ENCODE measurements at regions not wholly inside any gene's neighbourhood (a gene's known extent, or its start where the extent isn't known, plus 50 kb on each side); places are given as distances from the start of the nearest gene placed in this dataset.

DNA sequence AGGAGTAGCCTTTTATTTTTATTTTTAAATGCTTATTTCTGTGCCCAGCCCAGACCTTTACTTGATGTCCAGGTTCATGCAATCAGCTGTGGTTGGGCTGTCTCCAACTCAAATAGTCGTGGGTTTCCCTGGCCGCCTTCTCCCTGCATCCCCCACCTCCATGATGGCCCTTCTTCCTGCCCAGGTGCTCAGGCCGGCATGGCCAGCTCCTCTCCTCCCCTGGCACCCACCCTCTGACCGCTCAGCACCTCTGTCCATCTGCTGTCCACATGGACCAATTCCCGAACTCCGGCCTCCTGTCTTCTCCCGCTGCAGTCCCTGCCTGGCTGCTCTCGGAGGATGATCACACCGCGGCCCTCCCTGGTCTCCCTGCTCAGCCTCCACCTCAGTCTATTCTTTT is 81.2 kb upstream of the SULF2 start:
- H3K36me3 ChIP-seq (ENCODE audit: control insufficient read depth in 1 of 2, insufficient read depth in 2 of 2, low read length in 2 of 2): no peaks in the 10 kb centered on the region
- no peak overlapping the region for H3K4me3 ChIP-seq (ENCODE audit: low read depth, low read length)
- no peak overlapping the region for H3K14ac ChIP-seq (ENCODE audit: low read length)
- H3K27me3 ChIP-seq (ENCODE audit: insufficient read depth, low read length): no peaks in the 10 kb centered on the region
- WGBS (ENCODE audit: extremely low coverage, insufficient coverage, insufficient read length): no CpG with 5 or more reads among the region's 10 CpGs
- no peaks in the 10 kb centered on the region for H3K79me2 ChIP-seq (ENCODE audit: control insufficient read depth, insufficient read depth, low read length, poor library complexity)
- H2AK5ac ChIP-seq (ENCODE audit: low read length): no peak overlapping the region
- H3K4me1 ChIP-seq (ENCODE audit: control insufficient read depth in 1 of 2, insufficient read depth in 2 of 2, low read length in 2 of 2): no peaks in the 10 kb centered on the region
- H3K4me2 ChIP-seq (ENCODE audit: low read length): no peak overlapping the region
- H3K9me3 ChIP-seq (ENCODE audit: insufficient read depth, low read depth, low read length): no peaks in the 10 kb centered on the region
- H2BK12ac ChIP-seq (ENCODE audit: low read length): no peak overlapping the region
- H3K79me1 ChIP-seq (ENCODE audit: low read length): no peaks in the 10 kb centered on the region
- no peak overlapping the region for H3K23ac ChIP-seq (ENCODE audit: low read length)
- no peak overlapping the region for H2BK5ac ChIP-seq (ENCODE audit: low read depth, low read length, poor library complexity)
- no peak overlapping the region for H3K18ac ChIP-seq (ENCODE audit: low read length)
- H4K12ac ChIP-seq (ENCODE audit: low read depth, low read length): no peak overlapping the region
- H3K27ac ChIP-seq (ENCODE audit: low read depth, low read length): no peak overlapping the region
- H4K8ac ChIP-seq (ENCODE audit: low read depth, low read length): no peak overlapping the region
- no peak overlapping the region for H2BK120ac ChIP-seq (ENCODE audit: insufficient read depth, low read length, poor library complexity)
- no peak for DNase-seq
- no peak overlapping the region for H3K9ac ChIP-seq (ENCODE audit: low read length)
- H3K4ac ChIP-seq (ENCODE audit: low read depth, low read length): no peak overlapping the region
- no peak overlapping the region for H4K91ac ChIP-seq (ENCODE audit: low read depth, low read length)
- H2AFZ ChIP-seq (ENCODE audit: insufficient read depth, low read length, poor library complexity): no peak overlapping the region

DNA sequence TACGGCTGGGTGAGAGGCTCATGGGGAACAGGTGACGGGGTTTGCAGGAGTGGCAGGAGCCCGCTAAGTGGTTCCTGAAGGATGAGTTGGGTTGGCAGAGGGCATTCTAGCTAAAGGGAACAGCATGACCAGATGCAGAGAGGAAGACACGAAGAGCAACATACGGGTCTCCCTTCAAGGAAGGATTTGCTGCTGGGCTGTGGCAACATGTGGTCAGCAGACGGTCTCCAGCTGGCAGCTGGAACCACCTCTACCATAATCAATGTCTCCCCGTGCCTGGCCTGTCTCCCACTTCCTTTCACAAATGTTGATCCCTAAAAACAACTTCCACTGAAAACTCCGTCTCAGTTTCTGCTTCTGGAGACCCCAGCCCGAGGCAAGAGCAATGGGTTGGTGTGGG is 80.6 kb upstream of the SULF2 start:
- H4K91ac ChIP-seq (ENCODE audit: low read depth, low read length): no peak overlapping the region
- no peak overlapping the region for H3K9ac ChIP-seq (ENCODE audit: low read length)
- H2AK5ac ChIP-seq (ENCODE audit: low read length): no peak overlapping the region
- H3K9me3 ChIP-seq (ENCODE audit: insufficient read depth, low read depth, low read length): no peaks in the 10 kb centered on the region
- H3K23ac ChIP-seq (ENCODE audit: low read length): no peak overlapping the region
- no peak overlapping the region for H4K12ac ChIP-seq (ENCODE audit: low read depth, low read length)
- no peaks in the 10 kb centered on the region for H3K79me2 ChIP-seq (ENCODE audit: control insufficient read depth, insufficient read depth, low read length, poor library complexity)
- H3K4me3 ChIP-seq (ENCODE audit: low read depth, low read length): no peak overlapping the region
- no peak overlapping the region for H2AFZ ChIP-seq (ENCODE audit: insufficient read depth, low read length, poor library complexity)
- WGBS (ENCODE audit: extremely low coverage, insufficient coverage, insufficient read length): no CpG with 5 or more reads among the region's 9 CpGs
- no peak overlapping the region for H4K8ac ChIP-seq (ENCODE audit: low read depth, low read length)
- no peak overlapping the region for H2BK5ac ChIP-seq (ENCODE audit: low read depth, low read length, poor library complexity)
- H2BK120ac ChIP-seq (ENCODE audit: insufficient read depth, low read length, poor library complexity): no peak overlapping the region
- H3K4me1 ChIP-seq (ENCODE audit: control insufficient read depth in 1 of 2, insufficient read depth in 2 of 2, low read length in 2 of 2): no peaks in the 10 kb centered on the region
- H3K4me2 ChIP-seq (ENCODE audit: low read length): no peak overlapping the region
- no peak overlapping the region for H3K4ac ChIP-seq (ENCODE audit: low read depth, low read length)
- H3K79me1 ChIP-seq (ENCODE audit: low read length): no peaks in the 10 kb centered on the region
- no peak overlapping the region for H3K18ac ChIP-seq (ENCODE audit: low read length)
- no peak overlapping the region for H3K14ac ChIP-seq (ENCODE audit: low read length)
- no peak for DNase-seq
- no peak overlapping the region for H2BK12ac ChIP-seq (ENCODE audit: low read length)
- H3K36me3 ChIP-seq (ENCODE audit: control insufficient read depth in 1 of 2, insufficient read depth in 2 of 2, low read length in 2 of 2): no peaks in the 10 kb centered on the region
- H3K27me3 ChIP-seq (ENCODE audit: insufficient read depth, low read length): no peaks in the 10 kb centered on the region
- H3K27ac ChIP-seq (ENCODE audit: low read depth, low read length): no peak overlapping the region

DNA sequence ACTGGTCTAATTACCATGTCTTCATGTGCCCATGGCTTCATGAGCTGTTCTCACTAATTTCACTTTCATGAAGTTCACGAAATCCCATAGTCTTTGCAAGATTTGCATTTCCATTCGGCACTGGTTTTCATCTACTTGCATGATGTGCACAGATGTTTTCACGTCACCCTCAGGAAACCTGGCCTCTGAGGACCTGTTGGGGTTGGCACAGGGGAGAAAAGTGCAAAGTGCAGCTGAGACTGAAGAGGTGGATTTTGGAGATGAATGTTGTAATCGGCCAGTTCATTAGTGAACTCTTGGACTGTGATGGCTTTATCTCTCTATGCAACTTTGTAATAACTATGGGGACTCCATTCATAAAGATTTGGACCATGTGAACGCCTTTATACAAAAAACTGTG is 80.2 kb upstream of the SULF2 start:
- H3K4me2 ChIP-seq (ENCODE audit: low read length): no peak overlapping the region

DNA sequence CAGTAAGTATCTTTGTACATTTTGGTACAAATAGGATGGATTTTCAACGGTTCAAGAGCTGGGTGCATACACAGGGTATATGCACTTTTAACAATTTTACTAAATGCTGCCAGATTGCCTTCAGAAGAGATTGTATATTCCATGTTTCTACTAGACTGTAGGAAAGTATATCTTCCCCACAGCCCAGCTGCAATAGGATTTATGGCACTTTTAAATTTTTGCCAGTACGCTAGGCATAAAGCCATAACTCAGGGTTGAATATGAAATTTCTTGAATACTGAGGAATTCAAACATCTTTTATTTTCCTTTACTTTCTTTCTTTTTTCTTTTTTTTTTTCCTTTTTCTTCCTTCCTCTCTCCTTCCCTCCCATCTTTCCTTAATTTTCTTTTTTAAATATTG is 78.7 kb upstream of the SULF2 start:
- Histone ChIP-seq H3K18ac (ENCODE audit: low read length) (no peak overlapping the region), H3K23ac (ENCODE audit: low read length) (no peak overlapping the region), H3K9ac (ENCODE audit: low read length) (no peak overlapping the region), H3K36me3 (ENCODE audit: control insufficient read depth in 1 of 2, insufficient read depth in 2 of 2, low read length in 2 of 2) (no peaks in the 10 kb centered on the region), H3K79me2 (ENCODE audit: control insufficient read depth, insufficient read depth, low read length, poor library complexity) (no peaks in the 10 kb centered on the region), H4K12ac (ENCODE audit: low read depth, low read length) (no peak overlapping the region), H3K4me1 (ENCODE audit: control insufficient read depth in 1 of 2, insufficient read depth in 2 of 2, low read length in 2 of 2) (no peaks in the 10 kb centered on the region), H3K27ac (ENCODE audit: low read depth, low read length) (no peak overlapping the region), H4K91ac (ENCODE audit: low read depth, low read length) (no peak overlapping the region), H3K4ac (ENCODE audit: low read depth, low read length) (no peak overlapping the region), H3K4me2 (ENCODE audit: low read length) (no peak overlapping the region), H3K14ac (ENCODE audit: low read length) (no peak overlapping the region), H2BK5ac (ENCODE audit: low read depth, low read length, poor library complexity) (no peak overlapping the region), H2BK12ac (ENCODE audit: low read length) (no peak overlapping the region), H3K4me3 (ENCODE audit: low read depth, low read length) (no peak overlapping the region), H4K8ac (ENCODE audit: low read depth, low read length) (no peak overlapping the region), H2AK5ac (ENCODE audit: low read length) (no peak overlapping the region), H3K9me3 (ENCODE audit: insufficient read depth, low read depth, low read length) (no peaks in the 10 kb centered on the region), H3K79me1 (ENCODE audit: low read length) (no peaks in the 10 kb centered on the region), H2BK120ac (ENCODE audit: insufficient read depth, low read length, poor library complexity) (no peak overlapping the region), H2AFZ (ENCODE audit: insufficient read depth, low read length, poor library complexity) (no peak overlapping the region), H3K27me3 (ENCODE audit: insufficient read depth, low read length) (no peaks in the 10 kb centered on the region)
- no CpG with 5 or more reads among the region's 2 CpGs for WGBS (ENCODE audit: extremely low coverage, insufficient coverage, insufficient read length)
- no peak for DNase-seq

More for the DNA sequence above, 80.2 kb upstream of the SULF2 start:
- Histone ChIP-seq H3K4me3 (ENCODE audit: low read depth, low read length) (no peak overlapping the region), H3K9me3 (ENCODE audit: insufficient read depth, low read depth, low read length) (no peaks in the 10 kb centered on the region), H3K27ac (ENCODE audit: low read depth, low read length) (no peak overlapping the region), H4K12ac (ENCODE audit: low read depth, low read length) (no peak overlapping the region), H3K27me3 (ENCODE audit: insufficient read depth, low read length) (no peaks in the 10 kb centered on the region), H2BK5ac (ENCODE audit: low read depth, low read length, poor library complexity) (no peak overlapping the region), H3K79me1 (ENCODE audit: low read length) (no peaks in the 10 kb centered on the region), H3K4me1 (ENCODE audit: control insufficient read depth in 1 of 2, insufficient read depth in 2 of 2, low read length in 2 of 2) (no peaks in the 10 kb centered on the region), H2AFZ (ENCODE audit: insufficient read depth, low read length, poor library complexity) (no peak overlapping the region), H3K36me3 (ENCODE audit: control insufficient read depth in 1 of 2, insufficient read depth in 2 of 2, low read length in 2 of 2) (no peaks in the 10 kb centered on the region), H2BK12ac (ENCODE audit: low read length) (no peak overlapping the region), H4K91ac (ENCODE audit: low read depth, low read length) (no peak overlapping the region), H3K9ac (ENCODE audit: low read length) (no peak overlapping the region), H3K79me2 (ENCODE audit: control insufficient read depth, insufficient read depth, low read length, poor library complexity) (no peaks in the 10 kb centered on the region), H3K23ac (ENCODE audit: low read length) (no peak overlapping the region), H3K14ac (ENCODE audit: low read length) (no peak overlapping the region), H3K18ac (ENCODE audit: low read length) (no peak overlapping the region), H4K8ac (ENCODE audit: low read depth, low read length) (no peak overlapping the region), H3K4ac (ENCODE audit: low read depth, low read length) (no peak overlapping the region), H2BK120ac (ENCODE audit: insufficient read depth, low read length, poor library complexity) (no peak overlapping the region), H2AK5ac (ENCODE audit: low read length) (no peak overlapping the region)
- WGBS (ENCODE audit: extremely low coverage, insufficient coverage, insufficient read length): no CpG with 5 or more reads among the region's 5 CpGs
- DNase-seq: no peak
